CD4-positive, alpha-beta T cell treated with Interleukin-12 subunit alpha and Interleukin-12 subunit beta, for 1 hour (primary cell): ENCODE measurements at regions not wholly inside any gene's neighbourhood (a gene's known extent, or its start where the extent isn't known, plus 50 kb on each side); places are given as distances from the start of the nearest gene placed in this dataset.
"Not testable (repeated sequence)": the region's sequence is repeated elsewhere in the genome, so short reads cannot be mapped to it uniquely, and the experiment has no call there.

Source experiments
- DNase-seq: peaks from one replicate; pipeline ENCODE4 v3.0.0-alpha.2; 2020

- DNase-seq: no peak
Measured at GRCh38 chr7:69232445-69233376, 365.6 kb upstream of the AUTS2 start.

DNA sequence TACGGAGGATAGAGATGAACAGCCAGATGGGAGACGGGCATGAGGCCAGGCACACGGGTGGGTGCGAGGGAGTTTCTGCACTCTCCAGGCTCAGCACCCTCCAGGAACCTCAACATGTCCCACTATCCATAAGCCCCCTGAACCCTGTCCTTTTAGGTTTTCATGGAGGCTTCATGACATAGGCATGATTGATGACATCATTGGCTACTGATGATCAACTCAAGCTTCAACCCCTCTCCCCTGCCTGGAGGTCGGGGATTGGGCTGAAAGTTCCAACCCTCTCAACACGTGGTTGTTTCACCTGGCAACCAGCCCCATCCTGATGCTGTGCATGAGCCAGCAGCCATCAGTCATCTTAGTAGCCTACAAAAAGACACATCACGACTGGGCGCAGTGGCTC, 360.7 kb upstream of the AUTS2 start:
- no peak for DNase-seq

- no peak for DNase-seq
Measured at GRCh38 chr7:69243016-69243415, 355.3 kb upstream of the AUTS2 start.

DNA sequence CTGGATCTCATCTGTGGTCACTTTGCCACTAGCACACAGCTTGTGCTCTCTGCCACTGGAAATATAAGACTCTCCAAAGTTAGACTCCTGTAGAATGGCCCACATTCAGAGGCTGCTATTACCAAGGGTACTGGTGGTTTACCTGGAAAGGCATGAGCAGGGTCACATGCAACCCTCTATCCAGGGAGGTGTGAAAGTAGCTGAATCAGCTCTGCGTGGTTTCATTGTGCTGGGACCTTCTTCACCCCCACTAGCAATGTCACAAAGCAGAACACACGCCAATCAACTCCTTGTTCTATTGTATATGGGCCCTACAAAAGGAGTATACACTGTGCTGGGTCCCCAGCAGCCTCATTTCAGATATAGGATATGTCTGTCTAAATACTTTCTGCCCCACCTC, 353.6 kb upstream of the AUTS2 start:
- no peak for DNase-seq

DNA sequence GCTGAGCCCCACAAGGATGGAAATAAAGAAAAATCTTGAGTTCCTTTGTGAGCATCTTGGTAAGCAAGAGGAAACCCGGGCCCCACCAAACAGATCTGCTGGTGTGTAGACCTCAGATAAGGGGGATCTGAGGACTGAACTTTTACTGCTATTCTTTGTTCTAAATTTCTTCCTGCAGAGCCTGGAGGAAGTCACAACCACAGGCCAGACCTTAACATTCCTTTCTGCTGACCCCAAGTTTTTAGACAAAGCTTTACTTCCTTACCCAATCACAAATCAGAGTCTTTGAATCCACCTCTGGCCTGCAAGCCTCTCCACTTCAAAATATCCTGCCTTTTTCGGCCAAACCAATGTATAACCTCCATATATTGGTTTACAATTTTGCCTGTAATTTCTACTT, 352.6 kb upstream of the AUTS2 start:
- DNase-seq: no peak

- no peak for DNase-seq
Measured at GRCh38 chr7:69246758-69247157, 351.5 kb upstream of the AUTS2 start.

- not testable (repeated sequence) for DNase-seq
Measured at GRCh38 chr7:69248382-69248828, 349.9 kb upstream of the AUTS2 start.

DNA sequence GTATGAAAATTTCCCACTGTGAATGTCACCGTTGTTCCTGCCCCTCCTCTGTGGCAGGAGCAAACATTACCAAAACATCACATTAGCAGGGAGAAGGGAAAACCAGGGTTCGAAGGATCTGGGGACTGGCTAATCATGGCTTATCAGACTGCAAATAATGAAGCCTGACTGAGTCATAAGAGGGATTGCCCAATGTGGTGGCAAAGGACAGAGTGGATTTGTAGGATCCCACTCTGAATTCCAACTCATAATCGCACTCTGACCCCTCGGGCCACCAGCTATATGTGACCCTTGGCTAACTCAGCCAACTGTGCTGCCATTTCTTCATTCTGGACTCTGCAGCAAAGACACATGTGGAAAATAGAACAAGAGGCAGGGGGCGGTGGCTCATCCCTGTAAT, 347.3 kb upstream of the AUTS2 start:
- no peak for DNase-seq

DNA sequence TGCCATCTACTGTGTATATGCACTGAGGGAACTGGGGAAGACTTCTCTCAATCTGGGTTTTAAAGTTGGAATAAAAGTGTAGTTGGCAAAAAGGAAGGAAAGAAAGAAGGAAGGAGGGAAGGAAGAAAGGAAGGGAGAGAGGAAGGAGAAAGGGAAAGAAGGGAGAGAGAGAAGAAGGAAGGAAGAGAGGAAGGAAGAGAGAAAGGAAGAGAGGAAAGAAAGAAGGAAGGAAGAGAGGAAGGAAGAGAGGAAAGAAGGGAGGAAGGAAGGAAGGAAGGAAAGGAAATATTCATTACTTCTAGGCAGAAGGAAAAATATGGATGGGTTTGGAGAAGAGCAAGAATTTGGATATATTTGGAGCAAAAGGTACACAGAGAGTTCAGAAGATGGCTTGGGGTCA, 343.6 kb upstream of the AUTS2 start:
- DNase-seq: no peak

GRCh38 chr7:69256634-69257081, 341.6 kb upstream of the AUTS2 start:
- peak; percentile 18 for DNase-seq

- no peak for DNase-seq
Measured at GRCh38 chr7:69257592-69257991, 340.7 kb upstream of the AUTS2 start.

GRCh38 chr7:69259445-69259844, 338.8 kb upstream of the AUTS2 start:
- DNase-seq: no peak

- no peak for DNase-seq
Measured at GRCh38 chr7:69260023-69260422, 338.3 kb upstream of the AUTS2 start.

- no peak for DNase-seq
Measured at GRCh38 chr7:69263550-69263949, 334.7 kb upstream of the AUTS2 start.

DNA sequence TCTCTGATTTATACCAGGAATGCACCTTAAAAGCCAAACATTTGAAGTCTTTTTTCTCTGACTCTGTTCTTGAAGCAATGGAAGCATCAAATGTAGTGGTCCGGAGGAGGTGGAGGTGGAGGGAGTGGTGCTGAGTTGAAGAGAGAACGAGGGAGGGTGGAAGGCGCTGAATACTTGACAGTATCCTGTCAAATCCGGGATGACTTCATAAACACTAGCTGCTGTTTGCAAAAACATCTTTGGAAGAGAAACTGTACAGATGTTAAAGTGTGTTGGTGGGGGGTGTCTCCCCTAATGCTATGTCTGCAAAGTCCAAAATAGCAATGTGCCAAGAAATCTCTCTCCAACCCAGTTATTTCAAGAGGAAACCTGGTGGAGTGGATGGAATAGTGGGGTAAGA, 328.5 kb upstream of the AUTS2 start:
- no peak for DNase-seq

- no peak for DNase-seq
Measured at GRCh38 chr7:69272101-69272500, 326.2 kb upstream of the AUTS2 start.

GRCh38 chr7:69276011-69276729, 322.1 kb upstream of the AUTS2 start:
- no peak for DNase-seq

DNA sequence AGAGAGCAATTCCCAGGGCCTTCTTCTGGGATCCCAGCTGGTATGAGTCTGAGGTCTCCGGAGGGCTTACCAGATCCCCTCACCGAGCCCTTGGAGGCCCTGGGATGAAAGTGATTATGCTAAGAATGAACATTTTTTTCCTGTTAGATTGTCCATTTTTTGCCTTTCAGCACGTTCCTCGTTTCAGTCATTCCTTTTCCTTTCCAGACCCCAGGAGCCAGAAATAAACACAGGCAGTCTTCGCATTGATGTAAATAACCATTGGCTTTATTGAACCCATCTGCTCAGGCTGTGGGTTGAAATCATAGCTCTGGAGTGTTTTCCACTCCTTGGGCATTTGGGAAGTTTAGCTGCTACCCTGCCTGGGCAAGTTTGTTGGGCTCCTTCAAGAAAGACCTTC, 320.9 kb upstream of the AUTS2 start:
- DNase-seq: no peak

DNA sequence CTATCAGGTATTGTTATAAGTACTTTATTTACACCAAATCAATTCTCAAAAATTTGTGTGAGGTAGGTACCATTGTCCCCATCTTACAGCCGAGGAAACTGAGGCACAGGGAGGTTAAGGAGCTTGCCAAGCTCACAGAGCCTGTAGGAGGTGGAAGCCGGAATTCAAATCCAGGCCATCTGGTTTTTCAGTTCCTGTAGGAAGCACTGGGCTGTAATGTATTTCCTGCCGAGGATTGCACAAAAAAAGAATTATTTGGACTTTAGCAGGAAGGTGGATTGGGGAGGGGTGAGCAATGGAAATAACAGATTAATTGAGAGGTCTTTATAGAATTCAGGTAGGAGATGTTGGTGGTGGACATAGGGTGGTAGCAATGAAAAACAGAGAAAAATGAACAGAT, 315.3 kb upstream of the AUTS2 start:
- DNase-seq: no peak

DNA sequence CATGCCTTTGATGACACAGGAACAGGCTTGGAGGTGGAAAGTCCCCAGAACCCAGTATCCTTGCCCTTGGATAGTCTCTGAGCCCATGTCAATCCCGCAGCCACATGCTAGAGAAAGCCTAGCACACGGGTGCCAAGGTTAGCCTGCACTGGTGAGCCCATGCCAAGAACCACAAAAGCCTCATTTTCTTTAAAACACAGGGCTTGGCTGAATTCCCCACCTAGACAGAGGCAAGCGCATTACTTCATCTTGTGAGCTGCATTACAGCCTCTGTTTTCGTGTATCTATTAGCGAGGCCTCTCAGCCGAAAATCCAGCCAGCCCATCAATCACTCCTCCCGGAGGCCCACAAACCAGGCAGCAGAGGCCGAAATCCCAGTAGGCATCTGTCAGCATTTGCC, 314.9 kb upstream of the AUTS2 start:
- DNase-seq: no peak

DNA sequence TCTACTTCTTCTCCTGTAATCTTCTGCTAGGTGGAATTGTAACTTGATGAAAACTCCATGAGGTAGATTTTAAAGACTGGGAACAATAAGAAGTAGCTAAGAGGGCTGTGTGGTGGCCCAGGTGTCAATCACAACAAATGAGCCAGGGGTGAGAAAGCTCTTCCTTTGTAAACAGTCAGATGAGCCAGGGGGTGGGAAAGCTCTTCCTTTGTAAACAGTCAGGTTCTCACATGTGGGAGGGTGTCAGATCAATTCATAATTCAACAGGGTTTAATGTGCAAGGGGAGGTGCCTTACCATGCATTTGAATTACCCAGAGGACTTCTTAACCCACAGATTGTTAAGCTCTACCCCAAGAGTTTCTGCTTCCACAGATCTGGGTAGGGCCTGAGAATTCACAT, 312.4 kb upstream of the AUTS2 start:
- DNase-seq: no peak

GRCh38 chr7:69295977-69296376, 302.3 kb upstream of the AUTS2 start:
- no peak for DNase-seq

- DNase-seq: no peak
Measured at GRCh38 chr7:69301253-69301652, 297.0 kb upstream of the AUTS2 start.

GRCh38 chr7:69309601-69310000, 288.7 kb upstream of the AUTS2 start:
- DNase-seq: no peak
